OCI-LY3 (cell line): ENCODE measurements at regions not wholly inside any gene's neighbourhood (a gene's known extent, or its start where the extent isn't known, plus 50 kb on each side); places are given as distances from the start of the nearest gene placed in this dataset.

ENCODE experiments used
- EZH2phosphoT487 ChIP-seq: fragments of 200-600 bp; shearing (Covaris generic); IDR thresholded peaks from 2 replicates; pipeline ENCODE4 v1.6.1; 2018; ENCODE audit warnings: antibody characterized with exemption, mixed run types, low read depth
- TF ChIP-seq, protein P1 (sequence below): fragments of 200-600, 300-600 bp; sonication (generic); IDR thresholded peaks from 2 replicates; pipeline ENCODE4 v1.5.1; 2014; ENCODE audit warnings: antibody characterized with exemption, low read length, low read depth

DNA sequence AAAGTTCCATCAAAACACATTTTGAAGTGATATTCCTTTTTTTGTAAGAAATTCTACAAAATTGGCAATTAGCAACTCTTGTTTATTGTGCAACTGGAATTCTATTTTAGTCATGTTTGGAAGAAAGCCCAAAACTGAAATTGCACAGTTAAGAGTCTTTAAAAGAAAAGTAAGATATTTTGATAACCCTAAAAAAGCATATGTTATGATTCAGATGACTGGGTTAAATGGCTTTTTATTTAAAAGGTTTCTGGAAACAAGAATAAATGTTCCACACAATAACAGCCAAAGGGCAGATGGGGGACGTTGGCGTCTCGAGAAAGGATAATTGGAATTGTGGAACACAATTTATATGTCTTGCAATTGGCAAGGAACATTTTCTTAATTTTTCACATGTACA is 275.2 kb downstream of the CDH9 start:
- TF ChIP-seq, protein P1, sequence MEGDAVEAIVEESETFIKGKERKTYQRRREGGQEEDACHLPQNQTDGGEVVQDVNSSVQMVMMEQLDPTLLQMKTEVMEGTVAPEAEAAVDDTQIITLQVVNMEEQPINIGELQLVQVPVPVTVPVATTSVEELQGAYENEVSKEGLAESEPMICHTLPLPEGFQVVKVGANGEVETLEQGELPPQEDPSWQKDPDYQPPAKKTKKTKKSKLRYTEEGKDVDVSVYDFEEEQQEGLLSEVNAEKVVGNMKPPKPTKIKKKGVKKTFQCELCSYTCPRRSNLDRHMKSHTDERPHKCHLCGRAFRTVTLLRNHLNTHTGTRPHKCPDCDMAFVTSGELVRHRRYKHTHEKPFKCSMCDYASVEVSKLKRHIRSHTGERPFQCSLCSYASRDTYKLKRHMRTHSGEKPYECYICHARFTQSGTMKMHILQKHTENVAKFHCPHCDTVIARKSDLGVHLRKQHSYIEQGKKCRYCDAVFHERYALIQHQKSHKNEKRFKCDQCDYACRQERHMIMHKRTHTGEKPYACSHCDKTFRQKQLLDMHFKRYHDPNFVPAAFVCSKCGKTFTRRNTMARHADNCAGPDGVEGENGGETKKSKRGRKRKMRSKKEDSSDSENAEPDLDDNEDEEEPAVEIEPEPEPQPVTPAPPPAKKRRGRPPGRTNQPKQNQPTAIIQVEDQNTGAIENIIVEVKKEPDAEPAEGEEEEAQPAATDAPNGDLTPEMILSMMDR: no peak
- TF ChIP-seq EZH2phosphoT487: no peak
